Activated naive CD4-positive, alpha-beta T cell treated with anti-CD3 and anti-CD28 coated beads, Interleukin-2, amount 50 U/mL, for 24 hours (primary cell): ENCODE measurements at regions not wholly inside any gene's neighbourhood (a gene's known extent, or its start where the extent isn't known, plus 50 kb on each side); places are given as distances from the start of the nearest gene placed in this dataset.
"Not testable (repeated sequence)": the region's sequence is repeated elsewhere in the genome, so short reads cannot be mapped to it uniquely, and the experiment has no call there.

Experiments
- H3K27ac Mint-ChIP-seq: one replicate; pipeline ENCODE4 v1.8.0; 2021; ENCODE audit warnings: mild to moderate bottlenecking, mixed read lengths
- H3K27me3 Mint-ChIP-seq: one replicate; pipeline ENCODE4 v1.8.0; 2021; ENCODE audit warnings: mixed read lengths
- H3K36me3 Mint-ChIP-seq: one replicate; pipeline ENCODE4 v1.8.0; 2021; ENCODE audit warnings: mixed read lengths
- H3K4me1 Mint-ChIP-seq: one replicate; pipeline ENCODE4 v1.8.0; 2021; ENCODE audit warnings: mixed read lengths
- H3K4me3 Mint-ChIP-seq: one replicate; pipeline ENCODE4 v1.8.0; 2021; ENCODE audit warnings: mild to moderate bottlenecking, mixed read lengths
- H3K9me3 Mint-ChIP-seq: one replicate; pipeline ENCODE4 v1.8.0; 2021; ENCODE audit warnings: mixed read lengths

DNA sequence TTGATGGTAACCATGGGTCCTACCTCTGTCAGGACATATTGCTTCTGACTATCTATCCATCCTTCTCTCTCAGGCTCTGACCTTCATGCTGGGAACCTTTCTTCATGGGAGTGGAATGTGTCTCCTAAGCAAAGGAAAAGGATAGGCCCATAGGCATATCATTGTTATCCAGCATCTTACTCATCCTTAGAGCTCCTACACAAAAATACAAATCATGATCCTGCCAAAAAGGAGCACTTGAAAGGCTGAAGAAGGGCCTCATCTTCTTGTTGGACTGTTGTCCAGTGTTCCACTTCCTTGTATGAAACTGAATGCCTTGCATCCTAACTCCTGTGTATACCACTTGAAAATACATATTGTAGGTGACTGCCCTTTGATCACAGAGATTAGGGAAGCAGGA, 96.1 kb upstream of the SOX2 start:
- Mint-ChIP-seq H3K36me3 (no peaks in the 10 kb centered on the region), H3K9me3 (no peaks in the 10 kb centered on the region), H3K4me3 (no peak overlapping the region), H3K27me3 (no peaks in the 10 kb centered on the region), H3K4me1 (no peaks in the 10 kb centered on the region), H3K27ac (no peak overlapping the region)

DNA sequence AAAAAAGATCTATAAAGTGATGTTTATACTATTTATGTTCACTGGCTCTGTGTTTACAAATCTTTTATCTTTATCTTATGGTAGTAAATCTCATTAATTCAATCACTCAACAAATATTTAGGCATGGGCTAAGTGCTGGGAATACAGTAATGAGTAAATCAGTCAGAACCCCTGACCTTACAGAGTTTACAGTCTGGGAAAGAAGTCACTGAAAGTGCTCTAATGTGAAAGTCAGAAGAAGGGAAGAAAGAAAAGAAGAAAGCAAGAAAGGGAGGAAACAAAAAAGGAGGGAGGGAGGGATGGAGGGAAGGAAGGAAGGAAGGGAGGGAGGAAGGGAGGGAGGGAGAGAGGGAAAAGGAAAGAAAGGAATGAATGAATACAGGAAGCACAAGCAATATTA, 96.8 kb upstream of the SOX2 start:
- H3K27ac Mint-ChIP-seq = no peak overlapping the region
- no peak overlapping the region for H3K4me3 Mint-ChIP-seq
- H3K9me3 Mint-ChIP-seq = no peaks in the 10 kb centered on the region
- no peaks in the 10 kb centered on the region for H3K36me3 Mint-ChIP-seq
- no peaks in the 10 kb centered on the region for H3K27me3 Mint-ChIP-seq
- H3K4me1 Mint-ChIP-seq = no peaks in the 10 kb centered on the region

DNA sequence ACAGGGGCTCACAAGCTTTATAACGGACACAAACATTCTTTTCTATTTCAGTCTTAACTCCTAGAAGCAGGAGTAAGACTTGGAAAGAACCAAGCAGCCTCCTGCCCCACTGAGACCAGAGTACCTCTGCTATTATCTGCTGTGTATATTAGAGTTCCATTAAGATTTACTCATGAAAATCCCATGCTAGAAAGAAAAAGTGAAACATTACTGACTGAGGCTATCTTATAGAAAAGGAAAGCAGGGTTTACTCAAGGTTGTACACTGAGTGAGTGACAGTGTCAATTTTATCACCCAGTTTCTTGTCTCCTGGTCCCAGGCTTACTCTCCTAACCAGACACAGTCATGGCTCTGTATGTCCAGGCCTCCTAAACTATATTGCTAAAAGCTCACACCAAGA, 97.9 kb upstream of the SOX2 start:
- no peaks in the 10 kb centered on the region for H3K27me3 Mint-ChIP-seq
- H3K4me1 Mint-ChIP-seq = no peaks in the 10 kb centered on the region
- no peak overlapping the region for H3K4me3 Mint-ChIP-seq
- H3K27ac Mint-ChIP-seq = no peak overlapping the region
- H3K36me3 Mint-ChIP-seq = no peaks in the 10 kb centered on the region
- H3K9me3 Mint-ChIP-seq = no peaks in the 10 kb centered on the region

DNA sequence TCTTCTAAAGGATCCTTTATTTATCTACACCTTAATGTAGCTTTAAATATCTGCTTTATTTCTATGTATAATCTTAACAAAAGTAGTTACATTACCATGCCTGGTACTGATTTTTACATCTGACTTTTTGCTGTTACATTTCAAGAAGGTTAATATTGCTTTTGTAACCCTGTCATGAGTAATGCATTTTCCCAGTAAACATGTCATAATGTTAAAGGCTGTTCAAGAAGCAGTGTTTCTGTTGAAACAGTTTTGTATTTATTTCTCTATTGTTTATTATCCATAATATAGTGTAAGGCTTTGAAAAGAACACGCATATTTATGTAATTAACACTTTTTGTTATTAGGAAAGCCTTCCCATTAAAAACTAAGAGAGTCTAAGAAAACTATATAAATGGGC, 98.5 kb upstream of the SOX2 start:
- H3K9me3 Mint-ChIP-seq = no peaks in the 10 kb centered on the region
- H3K27me3 Mint-ChIP-seq = no peaks in the 10 kb centered on the region

DNA sequence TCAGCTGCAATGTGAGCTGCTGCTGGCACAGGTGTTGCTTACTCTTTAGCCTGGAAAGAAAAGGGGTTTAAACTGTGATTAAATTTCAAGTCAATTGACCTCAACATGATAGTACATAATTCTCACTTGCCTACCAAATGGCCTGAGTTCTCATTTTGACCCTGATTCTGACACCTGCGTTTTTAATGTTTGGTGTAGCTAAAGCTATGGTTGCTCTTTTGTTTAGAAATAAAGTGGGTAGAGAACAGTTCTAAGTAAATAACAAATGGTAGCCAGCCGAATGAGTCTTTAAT, 100.8 kb upstream of the SOX2 start:
- Mint-ChIP-seq H3K27me3 (no peaks in the 10 kb centered on the region), H3K9me3 (no peaks in the 10 kb centered on the region), H3K36me3 (no peaks in the 10 kb centered on the region), H3K4me1 (no peaks in the 10 kb centered on the region), H3K27ac (no peak overlapping the region), H3K4me3 (no peak overlapping the region)

More for the DNA sequence above, 98.5 kb upstream of the SOX2 start:
- Mint-ChIP-seq H3K36me3 (no peaks in the 10 kb centered on the region), H3K4me1 (no peaks in the 10 kb centered on the region), H3K4me3 (no peak overlapping the region), H3K27ac (no peak overlapping the region)

DNA sequence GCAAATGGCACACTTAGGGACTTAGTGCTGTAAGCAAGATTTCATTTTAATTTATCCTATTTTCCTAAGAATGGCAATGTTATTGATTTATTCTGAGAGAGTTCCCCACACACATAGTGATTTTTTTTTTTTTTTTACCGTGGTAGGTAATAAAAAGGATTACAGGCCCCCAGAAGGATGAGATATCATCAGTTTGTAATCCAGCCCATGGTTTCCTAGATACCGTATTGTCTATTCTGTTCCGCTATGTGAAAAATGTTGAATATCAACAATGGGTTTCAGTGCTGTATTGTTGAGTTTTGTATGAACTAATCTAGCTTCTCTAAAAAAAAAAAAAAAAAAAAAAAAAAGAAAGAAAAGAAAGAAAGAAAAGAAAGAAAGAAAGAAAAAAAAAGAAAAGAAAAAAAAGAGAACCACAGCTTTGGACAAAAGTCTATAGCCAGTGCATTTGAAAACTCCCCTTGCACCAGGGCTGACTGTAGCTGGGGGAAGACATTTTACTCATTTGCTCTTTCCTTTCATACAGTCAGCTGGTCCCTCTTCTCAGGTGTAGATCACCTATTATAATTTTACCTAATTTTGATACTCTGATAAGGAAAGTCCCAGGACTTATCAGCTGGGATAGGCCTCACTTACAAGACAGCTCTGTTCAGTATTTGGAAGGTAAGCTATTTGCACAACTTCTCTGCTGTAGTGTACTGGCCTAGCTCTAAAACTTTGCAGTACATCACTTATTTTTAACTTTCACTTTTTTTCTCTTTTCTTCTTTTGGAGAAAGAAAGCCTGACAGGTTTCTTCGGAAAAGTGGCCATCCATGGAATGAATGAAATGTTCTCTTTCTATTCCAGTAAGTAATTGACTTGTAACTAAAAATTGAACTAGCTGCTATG, 101.4 kb upstream of the SOX2 start:
- Mint-ChIP-seq H3K27ac (no peak overlapping the region), H3K27me3 (no peaks in the 10 kb centered on the region), H3K36me3 (no peaks in the 10 kb centered on the region), H3K4me3 (no peak overlapping the region), H3K9me3 (no peaks in the 10 kb centered on the region), H3K4me1 (no peaks in the 10 kb centered on the region)

DNA sequence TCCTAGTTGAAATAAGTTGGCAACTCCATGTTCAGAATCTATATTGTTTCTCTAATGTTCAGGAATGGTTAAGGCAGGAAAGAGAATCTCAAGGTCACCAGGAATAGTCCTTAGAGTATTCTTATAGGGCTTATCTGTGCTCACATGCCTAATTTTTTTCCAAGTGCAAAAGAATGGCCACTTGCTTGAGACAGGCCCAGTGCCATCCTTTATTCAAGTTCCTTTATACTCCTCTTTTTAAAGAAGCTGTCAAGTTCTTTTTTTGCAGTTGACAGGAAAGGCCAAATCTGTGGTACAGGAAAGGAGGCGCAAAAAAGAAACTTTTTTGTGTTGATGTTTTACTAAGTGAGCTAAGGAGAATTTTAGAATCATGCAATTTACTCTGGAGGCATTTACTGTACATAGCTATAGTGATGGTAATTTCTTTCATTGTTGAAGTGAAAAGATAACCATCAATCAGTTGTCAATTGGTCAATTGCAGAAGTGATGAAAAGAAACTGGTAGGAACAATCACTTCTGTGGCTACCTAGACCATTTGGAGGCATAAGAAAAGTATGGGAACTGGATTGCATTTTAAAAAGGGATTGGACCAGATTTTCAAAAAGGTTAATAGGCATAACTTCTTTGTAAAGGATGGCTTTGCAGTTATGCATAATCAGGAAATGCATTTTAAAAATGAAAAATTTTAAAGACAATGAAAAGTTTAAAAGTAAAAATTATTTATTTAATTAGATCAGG, 102.5 kb upstream of the SOX2 start:
- no peak overlapping the region for H3K27ac Mint-ChIP-seq
- no peaks in the 10 kb centered on the region for H3K36me3 Mint-ChIP-seq
- no peaks in the 10 kb centered on the region for H3K27me3 Mint-ChIP-seq
- no peaks in the 10 kb centered on the region for H3K4me1 Mint-ChIP-seq
- H3K9me3 Mint-ChIP-seq = no peaks in the 10 kb centered on the region
- H3K4me3 Mint-ChIP-seq = no peak overlapping the region

DNA sequence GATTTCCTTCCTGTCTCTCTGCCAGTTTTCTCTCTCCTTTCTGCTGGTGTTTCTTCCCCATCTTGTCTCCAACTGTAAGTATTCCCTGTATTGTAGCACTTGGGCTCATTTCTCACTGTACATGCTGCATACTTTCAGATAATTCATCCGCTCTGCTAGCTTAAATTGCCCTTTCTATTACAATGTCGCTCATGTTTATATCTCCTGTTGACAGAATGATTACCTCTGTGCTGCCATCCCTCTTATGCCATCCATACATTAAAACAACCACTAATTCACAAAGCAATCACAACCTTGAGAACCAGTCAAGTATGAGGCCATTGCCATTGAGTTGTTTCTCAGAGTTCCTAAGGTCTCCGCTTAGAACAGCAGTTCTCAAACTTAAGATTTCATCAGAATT, 107.5 kb upstream of the SOX2 start:
- H3K4me3 Mint-ChIP-seq = no peak overlapping the region
- H3K27ac Mint-ChIP-seq = no peak overlapping the region
- H3K4me1 Mint-ChIP-seq = no peaks in the 10 kb centered on the region
- H3K9me3 Mint-ChIP-seq = peaks cover 13% of the 10 kb centered on the region
- H3K27me3 Mint-ChIP-seq = no peaks in the 10 kb centered on the region
- H3K36me3 Mint-ChIP-seq = no peaks in the 10 kb centered on the region

DNA sequence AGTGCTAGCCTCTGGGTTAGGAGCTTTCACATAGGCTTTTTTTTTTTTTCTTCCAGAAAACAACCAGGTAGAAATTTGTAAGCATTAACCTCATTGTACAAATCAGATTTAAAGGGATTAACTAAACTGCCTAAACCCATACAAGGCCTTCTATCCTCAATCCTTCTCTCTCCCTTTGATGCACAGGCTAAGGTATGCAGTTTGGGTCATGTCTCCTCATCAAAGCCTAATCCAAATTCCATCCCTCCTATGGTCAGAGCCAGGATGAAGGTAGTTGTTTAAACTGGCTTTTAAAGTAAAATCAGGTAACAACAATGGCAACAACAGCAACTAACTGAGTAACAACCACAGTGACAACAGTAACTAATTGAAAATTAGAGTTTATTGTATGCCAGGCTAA, 115.6 kb upstream of the SOX2 start:
- H3K36me3 Mint-ChIP-seq = no peaks in the 10 kb centered on the region
- H3K4me1 Mint-ChIP-seq = no peaks in the 10 kb centered on the region
- peaks cover 22% of the 10 kb centered on the region for H3K9me3 Mint-ChIP-seq
- H3K4me3 Mint-ChIP-seq = no peak overlapping the region
- no peaks in the 10 kb centered on the region for H3K27me3 Mint-ChIP-seq
- H3K27ac Mint-ChIP-seq = no peak overlapping the region

DNA sequence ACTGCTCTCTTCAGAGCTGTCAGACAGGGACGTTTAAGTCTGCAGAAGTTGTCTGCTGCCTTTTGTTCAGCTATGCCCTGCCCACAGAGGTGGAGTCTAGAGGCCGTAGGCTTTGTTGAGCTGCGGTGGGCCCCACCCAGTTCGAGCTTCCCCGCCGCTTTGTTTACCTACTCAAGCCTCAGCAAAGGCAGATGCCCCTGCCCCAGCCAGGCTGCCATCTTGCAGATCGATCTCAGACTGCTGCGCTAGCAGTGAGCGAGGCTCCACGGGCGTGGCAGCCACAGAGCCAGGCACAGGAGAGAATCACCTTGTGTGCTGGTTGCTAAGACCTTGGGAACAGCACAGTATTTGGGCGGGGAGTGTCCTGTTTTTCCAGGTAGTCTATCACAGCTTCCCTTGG, 120.8 kb upstream of the SOX2 start:
- not testable (repeated sequence) for H3K36me3 Mint-ChIP-seq, H3K4me1 Mint-ChIP-seq, H3K27me3 Mint-ChIP-seq, H3K27ac Mint-ChIP-seq, H3K4me3 Mint-ChIP-seq
- peaks cover 17% of the 10 kb centered on the region for H3K9me3 Mint-ChIP-seq

DNA sequence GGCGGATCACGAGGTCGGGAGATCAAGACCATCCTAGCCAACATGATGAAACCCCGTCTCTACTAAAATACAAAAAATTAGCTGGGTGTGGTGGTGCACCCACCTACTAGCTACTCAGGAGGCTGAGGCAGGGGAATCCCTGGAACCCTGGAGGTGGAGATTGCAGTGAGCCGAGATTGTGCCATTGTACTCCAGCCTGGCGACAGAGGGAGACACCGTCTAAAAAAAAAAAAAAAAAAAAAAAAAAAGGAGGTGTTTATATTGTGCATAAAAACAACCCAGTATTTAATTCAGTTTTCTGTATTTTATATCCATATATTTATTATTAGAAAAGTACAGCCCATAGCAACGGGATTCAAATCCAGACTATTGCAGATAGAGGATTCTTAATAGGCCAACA, 129.1 kb upstream of the SOX2 start:
- H3K9me3 Mint-ChIP-seq = peaks cover 5% of the 10 kb centered on the region

DNA sequence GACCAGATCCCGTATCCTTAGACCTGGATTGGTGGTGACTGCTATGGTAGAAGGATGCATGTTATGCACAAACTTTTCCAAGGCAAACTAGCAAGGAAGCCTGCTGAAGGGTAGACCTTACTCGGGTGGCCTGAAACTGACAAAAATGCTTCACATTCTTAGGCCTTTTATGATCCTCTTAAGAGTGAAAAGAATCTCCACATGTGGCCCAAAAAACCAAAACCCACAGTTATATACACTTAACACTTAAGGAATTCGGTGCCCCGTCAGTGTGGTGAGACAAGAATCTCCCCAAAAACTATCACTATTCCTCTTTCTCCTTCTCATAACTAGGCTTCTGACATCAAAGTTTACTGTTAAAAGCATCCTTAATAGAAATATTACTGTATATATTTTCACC, 130.1 kb upstream of the SOX2 start:
- Mint-ChIP-seq H3K4me3 (no peak overlapping the region), H3K27ac (no peak overlapping the region), H3K36me3 (peaks cover 1% of the 10 kb centered on the region), H3K9me3 (peaks cover 5% of the 10 kb centered on the region), H3K27me3 (no peaks in the 10 kb centered on the region), H3K4me1 (no peaks in the 10 kb centered on the region)

More for the DNA sequence above, 129.1 kb upstream of the SOX2 start:
- H3K4me3 Mint-ChIP-seq = no peak overlapping the region
- H3K36me3 Mint-ChIP-seq = peaks cover 1% of the 10 kb centered on the region
- no peaks in the 10 kb centered on the region for H3K27me3 Mint-ChIP-seq
- H3K27ac Mint-ChIP-seq = no peak overlapping the region
- H3K4me1 Mint-ChIP-seq = no peaks in the 10 kb centered on the region

DNA sequence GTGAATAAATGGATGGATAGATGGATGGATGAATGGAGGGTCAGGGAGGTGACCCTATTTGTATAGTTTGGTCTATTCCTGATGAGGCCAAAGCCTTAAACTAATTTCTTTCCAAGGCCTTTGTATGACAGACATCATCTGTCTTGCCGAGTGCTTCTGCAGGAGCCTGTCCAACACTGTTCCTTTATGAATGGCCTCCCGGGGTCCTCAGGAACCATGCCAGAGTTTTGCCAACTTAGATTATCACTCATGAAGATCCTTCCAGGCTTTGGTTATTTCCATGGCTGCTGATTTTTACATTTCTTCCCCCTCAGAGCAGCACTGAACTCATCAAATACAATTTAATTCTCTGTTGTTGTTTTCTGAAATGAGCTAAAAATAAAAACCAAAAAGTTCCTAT, 133.0 kb upstream of the SOX2 start:
- Mint-ChIP-seq H3K4me3 (no peak overlapping the region), H3K4me1 (no peaks in the 10 kb centered on the region), H3K36me3 (no peaks in the 10 kb centered on the region), H3K27me3 (no peaks in the 10 kb centered on the region), H3K27ac (no peak overlapping the region), H3K9me3 (peaks cover 5% of the 10 kb centered on the region)

DNA sequence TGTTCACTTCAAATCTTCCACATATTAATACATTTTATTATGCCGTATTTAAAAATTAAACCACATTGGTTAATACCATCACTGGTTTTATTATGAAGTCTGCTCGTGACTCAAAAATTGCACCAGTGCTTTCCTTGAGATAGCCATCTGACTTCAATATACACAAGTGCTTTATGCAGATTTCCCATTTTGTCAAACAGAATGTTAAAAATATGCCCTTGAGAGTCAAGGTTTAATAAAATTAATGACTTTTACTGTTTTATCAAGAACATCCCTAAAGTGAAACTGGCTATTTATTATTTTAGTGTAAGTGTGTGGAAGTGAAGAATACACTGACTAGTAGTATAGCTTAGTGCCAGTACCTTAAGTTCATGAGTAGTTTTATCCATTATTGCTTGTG, 139.3 kb upstream of the SOX2 start:
- Mint-ChIP-seq H3K4me1 (no peaks in the 10 kb centered on the region), H3K9me3 (peaks cover 8% of the 10 kb centered on the region), H3K4me3 (no peak overlapping the region), H3K27me3 (no peaks in the 10 kb centered on the region), H3K27ac (no peak overlapping the region), H3K36me3 (no peaks in the 10 kb centered on the region)

DNA sequence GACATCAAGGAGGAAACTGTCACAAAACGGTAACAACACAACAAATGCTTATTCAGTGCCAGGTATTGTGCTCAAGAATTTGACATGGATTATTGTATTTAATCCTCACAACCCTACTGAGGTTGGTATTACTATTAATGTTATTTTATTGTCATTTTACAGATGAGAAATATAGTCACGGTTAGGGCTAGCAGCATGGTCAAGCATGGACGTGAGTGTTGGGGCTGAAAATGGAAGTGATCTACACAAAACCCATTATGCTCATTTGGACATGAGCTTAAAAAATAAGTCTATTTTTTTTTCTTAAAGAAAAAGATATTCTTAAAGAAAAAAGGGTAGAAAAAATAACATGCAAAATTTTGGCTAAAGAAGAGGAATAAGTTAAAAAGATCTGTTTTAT, 141.3 kb upstream of the SOX2 start:
- no peaks in the 10 kb centered on the region for H3K4me1 Mint-ChIP-seq
- H3K27ac Mint-ChIP-seq = no peak overlapping the region
- no peak overlapping the region for H3K4me3 Mint-ChIP-seq
- H3K9me3 Mint-ChIP-seq = peaks cover 8% of the 10 kb centered on the region
- no peaks in the 10 kb centered on the region for H3K36me3 Mint-ChIP-seq
- no peaks in the 10 kb centered on the region for H3K27me3 Mint-ChIP-seq

DNA sequence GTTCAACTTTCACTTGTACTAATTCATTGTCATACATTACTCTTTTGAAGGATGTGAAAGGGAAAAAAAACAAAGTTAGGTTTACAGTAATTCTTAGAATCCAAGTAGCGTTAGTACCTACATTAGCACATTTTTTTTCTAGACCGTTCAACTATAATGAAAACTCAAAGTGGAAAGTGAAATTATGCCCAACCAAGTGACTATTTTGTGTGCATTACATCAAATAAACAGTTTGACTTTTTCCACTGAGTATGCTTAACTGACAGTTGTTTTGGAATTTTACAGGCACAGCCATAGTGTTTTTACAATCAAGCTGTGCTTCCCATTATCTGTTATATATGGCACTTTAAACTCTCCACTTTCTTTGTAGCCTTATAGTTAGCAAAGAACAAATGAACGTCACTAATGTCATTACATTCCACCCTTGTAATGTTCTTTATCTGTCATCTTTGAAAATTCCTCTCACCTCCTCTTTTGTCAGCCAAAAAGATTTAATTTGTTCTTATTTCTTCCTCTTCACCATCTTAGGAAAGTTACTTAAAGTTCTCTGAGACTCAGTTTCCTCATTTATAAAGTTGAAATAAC, 142.3 kb upstream of the SOX2 start:
- Mint-ChIP-seq H3K4me1 (no peaks in the 10 kb centered on the region), H3K36me3 (no peaks in the 10 kb centered on the region), H3K9me3 (peaks cover 8% of the 10 kb centered on the region), H3K27ac (no peak overlapping the region), H3K4me3 (no peak overlapping the region), H3K27me3 (no peaks in the 10 kb centered on the region)
